DMS53 (cell line): ENCODE measurements at regions not wholly inside any gene's neighbourhood (a gene's known extent, or its start where the extent isn't known, plus 50 kb on each side); places are given as distances from the start of the nearest gene placed in this dataset.
A peak's percentile ranks its signal among the peaks of the same experiment; 100 is the strongest.

Experiments used
- DNase-seq: peaks from one replicate; lab custom pipeline; 2025; lab: John Stamatoyannopoulos, UW

- DNase-seq: peak; percentile 6
Observed at GRCh38 chr15:95558131-95558530, 772.4 kb upstream of the NR2F2 start.

- DNase-seq: no peak
Observed at GRCh38 chr15:95558916-95559315, 771.6 kb upstream of the NR2F2 start.

GRCh38 chr15:95559875-95560394 lies 770.6 kb upstream of the NR2F2 start:
- no peak for DNase-seq

GRCh38 chr15:95561463-95561862 lies 769.0 kb upstream of the NR2F2 start:
- DNase-seq: no peak

GRCh38 chr15:95563634-95564033 lies 766.9 kb upstream of the NR2F2 start:
- DNase-seq: no peak

GRCh38 chr15:95565016-95565600 lies 765.4 kb upstream of the NR2F2 start:
- DNase-seq: no peak

- no peak for DNase-seq
Observed at GRCh38 chr15:95565690-95566089, 764.8 kb upstream of the NR2F2 start.

- DNase-seq: no peak
Observed at GRCh38 chr15:95567686-95568085, 762.8 kb upstream of the NR2F2 start.

- DNase-seq: no peak
Observed at GRCh38 chr15:95574053-95574452, 756.4 kb upstream of the NR2F2 start.

- no peak for DNase-seq
Observed at GRCh38 chr15:95577927-95578326, 752.6 kb upstream of the NR2F2 start.

GRCh38 chr15:95580121-95580520 lies 750.4 kb upstream of the NR2F2 start:
- no peak for DNase-seq

- DNase-seq: no peak
Observed at GRCh38 chr15:95581595-95581994, 748.9 kb upstream of the NR2F2 start.

GRCh38 chr15:95584088-95584487 lies 746.4 kb upstream of the NR2F2 start:
- DNase-seq: no peak

- DNase-seq: no peak
Observed at GRCh38 chr15:95588056-95588455, 742.4 kb upstream of the NR2F2 start.

- no peak for DNase-seq
Observed at GRCh38 chr15:95590533-95591044, 739.9 kb upstream of the NR2F2 start.

GRCh38 chr15:95591270-95591669 lies 739.2 kb upstream of the NR2F2 start:
- no peak for DNase-seq

- DNase-seq: no peak
Observed at GRCh38 chr15:95591886-95592285, 738.6 kb upstream of the NR2F2 start.

- no peak for DNase-seq
Observed at GRCh38 chr15:95594496-95594895, 736.0 kb upstream of the NR2F2 start.

GRCh38 chr15:95595759-95596158 lies 734.7 kb upstream of the NR2F2 start:
- DNase-seq: no peak

- no peak for DNase-seq
Observed at GRCh38 chr15:95596496-95596895, 734.0 kb upstream of the NR2F2 start.

GRCh38 chr15:95598251-95598855 lies 732.1 kb upstream of the NR2F2 start:
- no peak for DNase-seq

- DNase-seq: no peak
Observed at GRCh38 chr15:95600367-95600766, 730.1 kb upstream of the NR2F2 start.

GRCh38 chr15:95600884-95601283 lies 729.6 kb upstream of the NR2F2 start:
- DNase-seq: no peak

- no peak for DNase-seq
Observed at GRCh38 chr15:95601525-95601924, 729.0 kb upstream of the NR2F2 start.
